Medulla oblongata (tissue), 1 donor: ENCODE measurements at regions not wholly inside any gene's neighbourhood (a gene's known extent, or its start where the extent isn't known, plus 50 kb on each side); places are given as distances from the start of the nearest gene placed in this dataset.
"Not testable (repeated sequence)": the region's sequence is repeated elsewhere in the genome, so short reads cannot be mapped to it uniquely, and the experiment has no call there.

Source experiments
- DNase-seq: peaks from one replicate; pipeline ENCODE4 v3.0.0-alpha.2; 2015; ENCODE audit errors: extremely low spot score

GRCh38 chr1:70671006-70671405 lies 259.9 kb downstream of the CTH start:
- no peak for DNase-seq

- no peak for DNase-seq
These were observed 261.4 kb downstream of the CTH start for GRCh38 chr1:70672442-70672888.

GRCh38 chr1:70674941-70675685 lies 264.0 kb downstream of the CTH start:
- no peak for DNase-seq

- no peak for DNase-seq
These were observed 264.7 kb downstream of the CTH start for GRCh38 chr1:70675737-70676156.

GRCh38 chr1:70685300-70686286 lies 274.5 kb downstream of the CTH start:
- DNase-seq, result peak; percentile 68

GRCh38 chr1:70688580-70688979 lies 277.5 kb downstream of the CTH start:
- no peak for DNase-seq

GRCh38 chr1:70706381-70707037 lies 295.4 kb downstream of the CTH start:
- DNase-seq, result no peak

- no peak for DNase-seq
These were observed 296.1 kb downstream of the CTH start for GRCh38 chr1:70707214-70707613.

GRCh38 chr1:70714149-70714548 lies 303.1 kb downstream of the CTH start:
- DNase-seq, result no peak

- no peak for DNase-seq
These were observed 306.1 kb downstream of the CTH start for GRCh38 chr1:70717211-70717610.

GRCh38 chr1:70717656-70718055 lies 306.6 kb downstream of the CTH start:
- no peak for DNase-seq

GRCh38 chr1:70718086-70718630 lies 307.1 kb downstream of the CTH start:
- no peak for DNase-seq

- no peak for DNase-seq
These were observed 308.1 kb downstream of the CTH start for GRCh38 chr1:70719154-70719553.

GRCh38 chr1:70720109-70720508 lies 309.0 kb downstream of the CTH start:
- DNase-seq, result no peak

- no peak for DNase-seq
These were observed 309.5 kb downstream of the CTH start for GRCh38 chr1:70720521-70720920.

- no peak for DNase-seq
These were observed 316.9 kb downstream of the CTH start for GRCh38 chr1:70727886-70728489.

- DNase-seq, result not testable (repeated sequence)
These were observed 311.1 kb downstream of the PTGER3 start for GRCh38 chr1:70736518-70736917.

- DNase-seq, result no peak
These were observed 310.5 kb downstream of the PTGER3 start for GRCh38 chr1:70737125-70737524.

GRCh38 chr1:70738624-70739023 lies 309.0 kb downstream of the PTGER3 start:
- no peak for DNase-seq

- no peak for DNase-seq
These were observed 302.4 kb downstream of the PTGER3 start for GRCh38 chr1:70745199-70745598.

- not testable (repeated sequence) for DNase-seq
These were observed 301.6 kb downstream of the PTGER3 start for GRCh38 chr1:70746062-70746461.
